ENCODE measurements at regions not wholly inside any gene's neighbourhood (a gene's known extent, or its start where the extent isn't known, plus 50 kb on each side); places are given as distances from the start of the nearest gene placed in this dataset.
"Not testable (repeated sequence)": the region's sequence is repeated elsewhere in the genome, so short reads cannot be mapped to it uniquely, and the experiment has no call there.

DNA sequence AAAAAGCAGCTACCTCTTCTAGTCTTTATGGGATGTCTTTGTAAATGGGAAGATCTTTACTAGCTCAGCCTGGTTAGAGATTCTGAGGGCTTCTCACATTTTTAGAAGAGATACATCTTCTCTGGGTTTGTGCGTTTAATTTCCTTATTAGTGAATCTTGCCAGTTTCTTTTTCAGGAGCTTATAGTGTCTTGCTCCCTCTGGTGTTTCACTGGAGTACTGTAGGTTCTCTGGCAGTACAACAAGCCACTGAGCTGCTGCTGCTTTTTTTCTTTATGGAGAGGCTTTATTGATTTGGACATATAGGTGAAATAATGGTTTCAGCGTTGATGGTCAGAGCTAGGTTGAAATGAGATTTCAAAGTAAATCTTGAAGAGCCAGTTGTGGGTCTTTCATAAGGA, 82.9 kb downstream of the LAS1L start:
- Mint-ChIP-seq H3K36me3 (no peaks in the 10 kb centered on the region), H3K9me3 (peaks cover 4% of the 10 kb centered on the region), H3K4me3 (no peak overlapping the region), H3K27me3 (no peaks in the 10 kb centered on the region), H3K4me1 (ENCODE audit: low read depth) (no peaks in the 10 kb centered on the region), H3K27ac (no peak overlapping the region)
- no peak for DNase-seq
- ChIA-PET CTCF (interaction anchor here (0.6 to 1.3 kb wide), 6 partner anchors 10 to 1357 kb away, joined by 3 to 4 read pairs (median 3); no protein-coding TSS in a partner anchor), POLR2A (no interaction called here)
- intact Hi-C loops (cut with micrococcal nuclease) = no loop called here

DNA sequence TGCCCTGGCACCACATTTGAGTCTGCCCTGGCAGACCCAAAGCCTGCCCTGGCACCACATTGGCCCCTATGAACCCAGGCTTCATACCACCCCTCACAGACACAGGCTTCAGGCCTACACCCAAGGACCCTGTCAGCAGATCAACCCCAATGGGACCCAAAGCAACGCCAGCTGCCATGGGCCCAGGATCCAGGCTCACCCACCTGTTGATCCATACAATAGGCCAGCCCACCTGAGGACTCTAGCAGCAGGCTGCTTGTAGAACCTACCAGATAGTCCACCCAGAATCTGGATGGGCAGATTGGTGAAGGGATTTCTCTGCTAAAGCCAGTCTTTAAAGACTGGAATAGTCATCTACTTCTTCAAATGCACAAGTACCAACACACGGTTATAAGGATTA, 114.4 kb downstream of the LAS1L start:
- Mint-ChIP-seq H3K9me3 (peaks cover 18% of the 10 kb centered on the region), H3K27me3 (no peaks in the 10 kb centered on the region), H3K27ac (no peak overlapping the region), H3K4me1 (ENCODE audit: low read depth) (no peaks in the 10 kb centered on the region), H3K36me3 (no peaks in the 10 kb centered on the region), H3K4me3 (no peak overlapping the region)
- ChIA-PET POLR2A (no interaction called here), CTCF (no interaction called here)
- no peak for DNase-seq
- intact Hi-C loops (cut with micrococcal nuclease) = no loop called here

DNA sequence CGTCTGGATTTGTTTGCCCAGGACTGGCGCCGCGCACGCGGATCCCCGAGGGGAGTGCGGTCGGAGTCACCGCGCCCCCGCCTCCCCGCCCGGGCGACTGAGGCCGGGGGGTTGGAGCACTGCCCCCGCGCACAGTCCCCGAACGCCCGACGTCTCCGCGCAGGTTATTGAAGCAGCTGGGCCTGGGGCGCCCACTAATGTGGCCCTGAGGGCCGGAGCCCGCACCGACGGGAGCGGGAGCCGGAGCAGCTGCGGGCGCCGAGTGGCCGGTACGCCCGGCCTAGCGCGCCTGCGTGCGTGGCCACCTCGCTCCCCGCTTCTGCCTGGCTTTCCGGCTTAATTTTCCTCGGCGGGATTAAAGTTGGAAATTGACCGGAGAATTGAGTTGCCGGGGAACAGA, 126.9 kb downstream of the LAS1L start:
- CTCF ChIA-PET; H3K27ac Mint-ChIP-seq; POLR2A ChIA-PET; H3K9me3 Mint-ChIP-seq; H3K4me3 Mint-ChIP-seq; H3K4me1 Mint-ChIP-seq (ENCODE audit: low read depth); H3K36me3 Mint-ChIP-seq; DNase-seq: not testable (repeated sequence)
- H3K27me3 Mint-ChIP-seq = peaks cover 20% of the 10 kb centered on the region
- intact Hi-C loops (cut with micrococcal nuclease) = loop anchor here (10.0 kb wide), 1 partner anchor 373 kb away; the partner anchor contains the start of gene ZC3H12B

GRCh38 chrX:65407157-65407626, 127.4 kb downstream of the LAS1L start:
- H3K27me3 Mint-ChIP-seq = peaks cover 21% of the 10 kb centered on the region
- POLR2A ChIA-PET = no interaction called here
- H3K4me1 Mint-ChIP-seq (ENCODE audit: low read depth) = peaks cover 2% of the 10 kb centered on the region
- intact Hi-C loops (cut with micrococcal nuclease) = loop anchor here (10.0 kb wide), 1 partner anchor 372 kb away; the partner anchor contains the start of gene ZC3H12B
- CTCF ChIA-PET = no interaction called here
- H3K4me3 Mint-ChIP-seq = peak overlapping the region; percentile 39
- H3K36me3 Mint-ChIP-seq = no peaks in the 10 kb centered on the region
- DNase-seq = peak; percentile 16
- no peak overlapping the region for H3K27ac Mint-ChIP-seq
- peaks cover 3% of the 10 kb centered on the region for H3K9me3 Mint-ChIP-seq

DNA sequence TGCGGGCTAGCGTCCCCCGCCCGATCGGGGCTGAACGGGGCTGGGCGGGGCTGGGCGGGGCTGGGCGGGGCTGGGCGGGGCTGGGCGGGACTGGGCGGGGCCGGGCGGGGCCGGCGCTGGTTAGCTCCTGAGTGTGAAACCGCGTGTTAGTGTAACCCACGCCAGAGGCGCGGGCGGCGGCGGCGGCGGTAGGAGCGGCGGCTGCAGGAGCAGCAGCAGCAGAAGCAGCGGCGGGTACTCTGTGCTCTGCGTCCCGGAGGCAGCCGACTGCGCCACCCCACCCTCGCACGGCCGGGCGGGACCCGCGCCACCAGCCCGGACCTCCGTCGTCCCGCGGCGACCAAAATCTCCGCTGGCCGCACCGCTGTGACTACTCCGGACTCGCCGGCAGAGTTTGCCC, 128.1 kb downstream of the LAS1L start:
- peaks cover 21% of the 10 kb centered on the region for H3K27me3 Mint-ChIP-seq
- H3K4me3 Mint-ChIP-seq = peak overlapping the region; percentile 39
- POLR2A ChIA-PET = no interaction called here
- intact Hi-C loops (cut with micrococcal nuclease) = loop anchor here (10.0 kb wide), 1 partner anchor 372 kb away; the partner anchor contains the start of gene ZC3H12B
- H3K4me1 Mint-ChIP-seq (ENCODE audit: low read depth) = peaks cover 2% of the 10 kb centered on the region
- no peaks in the 10 kb centered on the region for H3K9me3 Mint-ChIP-seq
- H3K36me3 Mint-ChIP-seq = no peaks in the 10 kb centered on the region
- DNase-seq = peak; percentile 45
- CTCF ChIA-PET = no interaction called here
- no peak overlapping the region for H3K27ac Mint-ChIP-seq

DNA sequence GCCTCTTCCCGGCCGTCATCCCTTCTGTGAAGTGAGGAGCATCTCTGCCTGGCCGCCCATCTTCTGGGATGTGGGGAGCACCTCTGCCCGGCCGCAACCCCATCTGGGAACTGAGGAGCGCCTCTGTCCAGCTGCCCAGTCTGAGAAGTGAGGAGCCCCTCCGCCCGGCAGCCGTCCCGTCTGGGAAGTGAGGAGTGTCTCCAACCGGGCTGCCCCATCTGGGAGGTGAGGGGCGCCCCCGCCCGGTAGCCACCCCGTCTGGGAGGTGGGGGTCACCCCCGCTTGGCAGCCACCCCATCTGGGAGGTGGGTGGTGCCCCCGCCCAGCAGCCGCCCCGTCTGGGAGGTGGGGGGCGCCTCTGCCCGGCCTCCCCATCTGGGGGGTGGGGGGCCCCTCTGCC, 142.3 kb downstream of the LAS1L start:
- no peak overlapping the region for H3K4me3 Mint-ChIP-seq
- POLR2A ChIA-PET = no interaction called here

GRCh38 chrX:65389120-65389519, 145.5 kb downstream of the LAS1L start:
- POLR2A ChIA-PET; H3K4me1 Mint-ChIP-seq (ENCODE audit: low read depth); H3K36me3 Mint-ChIP-seq; H3K27ac Mint-ChIP-seq; H3K4me3 Mint-ChIP-seq; H3K27me3 Mint-ChIP-seq; CTCF ChIA-PET; DNase-seq; intact Hi-C loops (cut with micrococcal nuclease): not testable (repeated sequence)
- H3K9me3 Mint-ChIP-seq = peaks cover 41% of the 10 kb centered on the region

More for the DNA sequence above, 142.3 kb downstream of the LAS1L start:
- CTCF ChIA-PET = no interaction called here
- Mint-ChIP-seq H3K4me1 (ENCODE audit: low read depth) (no peaks in the 10 kb centered on the region), H3K27me3 (no peaks in the 10 kb centered on the region), H3K27ac (no peak overlapping the region), H3K36me3 (peaks cover 16% of the 10 kb centered on the region), H3K9me3 (peaks cover 32% of the 10 kb centered on the region)
- intact Hi-C loops (cut with micrococcal nuclease) = no loop called here
- no peak for DNase-seq

Measured in activated CD4-positive, alpha-beta memory T cell treated with anti-CD3 and anti-CD28 coated beads for 36 hours (primary cell).